Heart left ventricle (tissue), 13 donors: ENCODE measurements at regions not wholly inside any gene's neighbourhood (a gene's known extent, or its start where the extent isn't known, plus 50 kb on each side); places are given as distances from the start of the nearest gene placed in this dataset.

Experiments used
- POLR2A ChIP-seq, 2 donors: fragments of 450-650 bp; IDR thresholded peaks; one replicate each; pipeline ENCODE4 v1.6.1; 2017; ENCODE audit warnings: antibody characterized with exemption in 2 of 2, mild to moderate bottlenecking in 2 of 2, moderate library complexity in 2 of 2
- TF ChIP-seq, protein P1 (sequence below), 12 donors: fragments of 200-600 bp; sonication (generic) in 4 of 12; IDR thresholded peaks; one replicate each; pipeline versions ENCODE4 v1.5.0 to v1.8.0; 2018 to 2022; ENCODE audit warnings: antibody characterized with exemption in 12 of 12, mild to moderate bottlenecking in 5 of 12
- donor health status: ischemic (EF 13 %, LVEDD 7.1; RV severe dilation, severe dysfunction).
- donor health status: DM: no; HTN: yes; CAD: no.
- donor health status: DM: no; HTN: no; CAD: no.
- donor health status: ischemic (EF 25% LVEDD 6.9; RV normal size, moderate dysfunction).
- donor health status: ischemic (EF 25% LVEDD 5.7; RV mildly dilated, moderate dysfunction).
- donor health status: ischemic (EF 35%, LVEDD 5.7; RV mildly dilated, moderate dysfunction).
- donor health status: nonischemic (EF 11% LVEDD 7.7; RV severe dilation, severe dysfunction).
- donor health status: DM: yes; HTN: yes; CAD: no.
- donor health status: PGD.
- donor health status: ischemic (EF 29% LVEDD 5.4; RV normal size, mild dysfunction).
- donor health status: nonischemic (EF 23%, LVEDD 6.1; RV moderate dilation, normal function).

GRCh38 chr13:103351035-103351828 is 285.0 kb upstream of the SLC10A2 start:
- TF ChIP-seq, protein P1, sequence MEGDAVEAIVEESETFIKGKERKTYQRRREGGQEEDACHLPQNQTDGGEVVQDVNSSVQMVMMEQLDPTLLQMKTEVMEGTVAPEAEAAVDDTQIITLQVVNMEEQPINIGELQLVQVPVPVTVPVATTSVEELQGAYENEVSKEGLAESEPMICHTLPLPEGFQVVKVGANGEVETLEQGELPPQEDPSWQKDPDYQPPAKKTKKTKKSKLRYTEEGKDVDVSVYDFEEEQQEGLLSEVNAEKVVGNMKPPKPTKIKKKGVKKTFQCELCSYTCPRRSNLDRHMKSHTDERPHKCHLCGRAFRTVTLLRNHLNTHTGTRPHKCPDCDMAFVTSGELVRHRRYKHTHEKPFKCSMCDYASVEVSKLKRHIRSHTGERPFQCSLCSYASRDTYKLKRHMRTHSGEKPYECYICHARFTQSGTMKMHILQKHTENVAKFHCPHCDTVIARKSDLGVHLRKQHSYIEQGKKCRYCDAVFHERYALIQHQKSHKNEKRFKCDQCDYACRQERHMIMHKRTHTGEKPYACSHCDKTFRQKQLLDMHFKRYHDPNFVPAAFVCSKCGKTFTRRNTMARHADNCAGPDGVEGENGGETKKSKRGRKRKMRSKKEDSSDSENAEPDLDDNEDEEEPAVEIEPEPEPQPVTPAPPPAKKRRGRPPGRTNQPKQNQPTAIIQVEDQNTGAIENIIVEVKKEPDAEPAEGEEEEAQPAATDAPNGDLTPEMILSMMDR (IDR thresholded peaks at IDR 0.05) = no peak
- TF ChIP-seq POLR2A (IDR thresholded peaks at IDR 0.05) = no peak
